H9 (cell line): ENCODE measurements at regions not wholly inside any gene's neighbourhood (a gene's known extent, or its start where the extent isn't known, plus 50 kb on each side); places are given as distances from the start of the nearest gene placed in this dataset.

ENCODE experiments used
- DNase-seq: peaks from one replicate; pipeline ENCODE4 v3.0.0-alpha.2; 2017
- H2AFZ ChIP-seq: one replicate; pipeline ENCODE4 v1.6.1; 2013; ENCODE audit warnings: mild to moderate bottlenecking, low read length, control low read depth, moderate library complexity
- H2AK5ac ChIP-seq: 2 replicates; pipeline ENCODE4 v1.6.1; 2013; ENCODE audit warnings: low read length, control low read depth, mixed read lengths; ENCODE audit not compliant: insufficient read length
- H2BK120ac ChIP-seq: one replicate; pipeline ENCODE4 v1.6.1; 2013; ENCODE audit warnings: low read depth, mild to moderate bottlenecking, low read length, control low read depth, inconsistent platforms; ENCODE audit not compliant: poor library complexity, severe bottlenecking
- H2BK12ac ChIP-seq: 2 replicates; pipeline ENCODE4 v1.6.1; 2013; ENCODE audit warnings: low read length, control low read depth, mixed read lengths, low read depth; ENCODE audit not compliant: insufficient read length
- H2BK15ac ChIP-seq: 2 replicates; pipeline ENCODE4 v1.6.1; 2013; ENCODE audit warnings: low read depth, low read length, control low read depth
- H2BK20ac ChIP-seq: one replicate; pipeline ENCODE4 v1.6.1; 2013; ENCODE audit warnings: low read depth, mild to moderate bottlenecking, low read length, control low read depth, inconsistent platforms; ENCODE audit not compliant: poor library complexity, severe bottlenecking
- H2BK5ac ChIP-seq: 2 replicates; pipeline ENCODE4 v1.6.1; 2013; ENCODE audit warnings: low read length, control low read depth, mixed read lengths; ENCODE audit not compliant: insufficient read length
- H3K14ac ChIP-seq: 2 replicates; pipeline ENCODE4 v1.6.1; 2013; ENCODE audit warnings: low read length, control low read depth; ENCODE audit not compliant: insufficient read depth
- H3K18ac ChIP-seq: 2 replicates; pipeline ENCODE4 v1.6.1; 2013; ENCODE audit warnings: low read depth, mild to moderate bottlenecking, mixed read lengths, low read length, control low read depth; ENCODE audit not compliant: insufficient read length
- H3K23ac ChIP-seq: 2 replicates; pipeline ENCODE4 v1.6.1; 2013; ENCODE audit warnings: low read length, control low read depth, mixed read lengths, low read depth; ENCODE audit not compliant: insufficient read length
- H3K23me2 ChIP-seq: 2 replicates; pipeline ENCODE4 v1.6.1; 2013; ENCODE audit warnings: low read depth, mild to moderate bottlenecking, mixed read lengths, low read length, control low read depth; ENCODE audit not compliant: insufficient read length, poor library complexity, severe bottlenecking
- H3K27ac ChIP-seq: 2 replicates; pipeline ENCODE4 v1.5.1; 2013; ENCODE audit warnings: low read length, control low read depth, mixed read lengths, low read depth; ENCODE audit not compliant: insufficient read length
- H3K27me3 ChIP-seq: 2 replicates; pipeline ENCODE4 v1.6.1; 2013; ENCODE audit warnings: low read length, control low read depth, inconsistent platforms; ENCODE audit not compliant: insufficient read depth
- H3K4ac ChIP-seq: 2 replicates; pipeline ENCODE4 v1.6.1; 2013; ENCODE audit warnings: low read depth, mild to moderate bottlenecking, control low read depth, inconsistent platforms, low read length, moderate library complexity
- H3K4me1 ChIP-seq: 2 replicates; pipeline ENCODE4 v1.6.1; 2013; ENCODE audit warnings: low read length, control low read depth, inconsistent platforms; ENCODE audit not compliant: insufficient read depth
- H3K4me2 ChIP-seq: 2 replicates; pipeline ENCODE4 v1.6.1; 2013; ENCODE audit warnings: low read length, control low read depth, mixed read lengths; ENCODE audit not compliant: insufficient read length, insufficient read depth
- H3K56ac ChIP-seq: 2 replicates; pipeline ENCODE4 v1.6.1; 2013; ENCODE audit warnings: low read depth, mild to moderate bottlenecking, mixed read lengths, low read length, control low read depth; ENCODE audit not compliant: insufficient read length
- H3K79me1 ChIP-seq: 2 replicates; pipeline ENCODE4 v1.6.1; 2013; ENCODE audit warnings: low read depth, mild to moderate bottlenecking, moderate library complexity, low read length, control low read depth, inconsistent platforms; ENCODE audit not compliant: insufficient read depth, poor library complexity, severe bottlenecking
- H3K79me2 ChIP-seq: 2 replicates; pipeline ENCODE4 v1.6.1; 2013; ENCODE audit warnings: low read length, control low read depth, inconsistent platforms; ENCODE audit not compliant: insufficient read depth
- H3K9ac ChIP-seq: 2 replicates; pipeline ENCODE4 v1.6.1; 2013; ENCODE audit warnings: low read length, control low read depth, mixed read lengths; ENCODE audit not compliant: insufficient read length; ENCODE audit errors: extremely low read depth
- H3K9me3 ChIP-seq: one replicate; pipeline ENCODE4 v1.6.1; 2013; ENCODE audit warnings: low read depth, low read length, inconsistent platforms; ENCODE audit not compliant: control insufficient read depth
- H3T11ph ChIP-seq: one replicate; pipeline ENCODE4 v1.6.1; 2013; ENCODE audit warnings: mild to moderate bottlenecking, low read length, control low read depth, inconsistent platforms
- H4K20me1 ChIP-seq: one replicate; pipeline ENCODE4 v1.6.1; 2013; ENCODE audit not compliant: control insufficient read depth, insufficient read length, insufficient read depth
- H4K5ac ChIP-seq: 2 replicates; pipeline ENCODE4 v1.6.1; 2013; ENCODE audit warnings: low read depth, mild to moderate bottlenecking, mixed read lengths, low read length, control low read depth; ENCODE audit not compliant: insufficient read length
- H4K8ac ChIP-seq: replicated peaks from 2 replicates; pipeline ENCODE4 v1.6.1; 2013; ENCODE audit warnings: low read length, control low read depth, mixed read lengths, low read depth; ENCODE audit not compliant: insufficient read length
- H4K91ac ChIP-seq: 2 replicates; pipeline ENCODE4 v1.6.1; 2013; ENCODE audit warnings: low read depth, mild to moderate bottlenecking, moderate library complexity, mixed read lengths, low read length, control low read depth; ENCODE audit not compliant: insufficient read length
- H3K27ac Mint-ChIP-seq, 3 experiments: 2 replicates in 2 of 3; 3 replicates in 1 of 3; pipeline ENCODE4 v1.8.0; 2020 to 2021; ENCODE audit warnings: mixed read lengths in 3 of 3, mild to moderate bottlenecking in 1 of 3, moderate library complexity in 1 of 3
- H3K27me3 Mint-ChIP-seq: 2 replicates; pipeline ENCODE4 v1.8.0; 2021; ENCODE audit warnings: low read depth, mild to moderate bottlenecking, moderate library complexity, mixed read lengths
- H3K36me3 Mint-ChIP-seq, 3 experiments: 2 replicates in 2 of 3; 3 replicates in 1 of 3; pipeline ENCODE4 v1.8.0; 2020 to 2021; ENCODE audit warnings: low read depth in 3 of 3, mixed read lengths in 3 of 3; ENCODE audit not compliant: insufficient read depth in 1 of 3
- H3K4me1 Mint-ChIP-seq, 2 experiments: 2 replicates each; pipeline ENCODE4 v1.8.0; 2020; ENCODE audit warnings: mixed read lengths in 2 of 2
- H3K4me3 Mint-ChIP-seq, 2 experiments: 2 replicates in 1 of 2; 3 replicates in 1 of 2; pipeline ENCODE4 v1.8.0; 2020 to 2021; ENCODE audit warnings: mild to moderate bottlenecking in 2 of 2, mixed read lengths in 2 of 2, moderate library complexity in 1 of 2
- H3K9me3 Mint-ChIP-seq, 2 experiments: 2 replicates in 1 of 2; 3 replicates in 1 of 2; pipeline ENCODE4 v1.8.0; 2020; ENCODE audit warnings: mild to moderate bottlenecking in 2 of 2, mixed read lengths in 2 of 2, moderate library complexity in 1 of 2
- CTCF ChIP-seq: fragments of 200-600 bp; sonication (generic); conservative IDR thresholded peaks from 3 replicates; pipeline ENCODE4 v1.8.0; 2021; ENCODE audit warnings: antibody characterized with exemption, mild to moderate bottlenecking
- WGBS: extraction: QIAGEN DNeasy Blood & Tissue Kit; methylation state at CpG from one replicate; pipeline ENCODE4 v1.1.7; 2013; ENCODE audit warnings: missing lambda C conversion rate, low lambda C conversion rate, mixed read lengths; ENCODE audit not compliant: insufficient read length; ENCODE audit errors: extremely low coverage; 5-methylcytosine and 5-hydroxymethylcytosine counted together

GRCh38 chr7:26090927-26091519 is 61.0 kb upstream of the NFE2L3 start:
- Histone ChIP-seq H3K23me2 (no peaks in the 10 kb centered on the region), H3K9ac (no peak overlapping the region), H2BK120ac (no peak overlapping the region), H2BK12ac (no peak overlapping the region), H3K18ac (no peak overlapping the region), H3K27me3 (no peaks in the 10 kb centered on the region), H4K20me1 (no peaks in the 10 kb centered on the region), H3K23ac (no peak overlapping the region), H4K8ac (no peak overlapping the region), H3K9me3 (no peaks in the 10 kb centered on the region), H3K4ac (no peak overlapping the region), H3T11ph (no peak overlapping the region), H3K27ac (no peak overlapping the region), H3K79me1 (no peaks in the 10 kb centered on the region), H2BK20ac (no peak overlapping the region), H2AK5ac (no peak overlapping the region), H4K91ac (no peak overlapping the region), H3K79me2 (no peaks in the 10 kb centered on the region), H2BK15ac (no peak overlapping the region), H3K4me2 (peak overlapping the region; percentile 2), H2AFZ (no peak overlapping the region), H2BK5ac (no peak overlapping the region), H3K56ac (no peak overlapping the region), H3K14ac (no peak overlapping the region), H4K5ac (no peak overlapping the region), H3K4me1 (no peaks in the 10 kb centered on the region; the same call in 1 of the 2 replicates)
- no CpG with 5 or more reads among the region's 6 CpGs for WGBS
- no peak for DNase-seq
- peak overlapping the region; percentile 40 to 61 for H3K4me3 Mint-ChIP-seq
- no peaks in the 10 kb centered on the region; the same call in 1 of the 2 replicates for H3K27me3 Mint-ChIP-seq
- H3K9me3 Mint-ChIP-seq = no peaks in the 10 kb centered on the region
- H3K27ac Mint-ChIP-seq = peak overlapping the region in 1 of 3 experiments; percentile 46; a peak in 2 of 7 replicates
- peak; percentile 85 for TF ChIP-seq CTCF
- H3K36me3 Mint-ChIP-seq = no peaks in the 10 kb centered on the region
- H3K4me1 Mint-ChIP-seq = peaks cover 14 to 16% of the 10 kb centered on the region in 2 experiments
